HG03342 (cell line): ENCODE measurements at regions not wholly inside any gene's neighbourhood (a gene's known extent, or its start where the extent isn't known, plus 50 kb on each side); places are given as distances from the start of the nearest gene placed in this dataset.
A peak's percentile ranks its signal among the peaks of the same experiment; 100 is the strongest.

Experiments used
- ATAC-seq: cut with Tn5 transposase; IDR thresholded peaks from one replicate; pipeline ENCODE4 v1.9.1; 2021; ENCODE audit warnings: mild to moderate bottlenecking, moderate library complexity; ENCODE audit not compliant: unreplicated experiment

GRCh38 chr13:95494082-95494681 is 58.3 kb upstream of the CLDN10 start:
- ATAC-seq, result peak; percentile 68

GRCh38 chr13:95496485-95496884 is 56.0 kb upstream of the CLDN10 start:
- no peak for ATAC-seq

- ATAC-seq, result no peak
Measured at GRCh38 chr13:95497381-95497807, 55.1 kb upstream of the CLDN10 start.

DNA sequence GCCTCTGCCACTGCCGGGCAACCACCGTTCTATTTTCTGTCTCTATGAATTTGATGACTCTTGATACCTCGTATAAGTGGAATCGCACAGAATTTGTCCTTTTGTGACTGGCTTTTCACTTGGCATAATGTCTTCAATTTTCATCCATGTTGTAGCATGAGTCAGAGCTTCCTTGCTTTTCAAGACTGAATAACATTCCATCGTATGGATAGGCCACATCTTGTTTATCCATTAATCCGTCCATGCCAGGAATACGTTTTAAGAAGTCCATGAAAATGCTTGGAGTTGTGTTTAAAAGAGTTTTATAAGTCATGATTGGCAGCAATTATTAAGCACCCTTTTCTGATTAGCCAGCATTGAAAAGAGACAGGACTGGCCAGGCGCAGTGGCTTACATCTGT is 53.6 kb upstream of the CLDN10 start:
- no peak for ATAC-seq

DNA sequence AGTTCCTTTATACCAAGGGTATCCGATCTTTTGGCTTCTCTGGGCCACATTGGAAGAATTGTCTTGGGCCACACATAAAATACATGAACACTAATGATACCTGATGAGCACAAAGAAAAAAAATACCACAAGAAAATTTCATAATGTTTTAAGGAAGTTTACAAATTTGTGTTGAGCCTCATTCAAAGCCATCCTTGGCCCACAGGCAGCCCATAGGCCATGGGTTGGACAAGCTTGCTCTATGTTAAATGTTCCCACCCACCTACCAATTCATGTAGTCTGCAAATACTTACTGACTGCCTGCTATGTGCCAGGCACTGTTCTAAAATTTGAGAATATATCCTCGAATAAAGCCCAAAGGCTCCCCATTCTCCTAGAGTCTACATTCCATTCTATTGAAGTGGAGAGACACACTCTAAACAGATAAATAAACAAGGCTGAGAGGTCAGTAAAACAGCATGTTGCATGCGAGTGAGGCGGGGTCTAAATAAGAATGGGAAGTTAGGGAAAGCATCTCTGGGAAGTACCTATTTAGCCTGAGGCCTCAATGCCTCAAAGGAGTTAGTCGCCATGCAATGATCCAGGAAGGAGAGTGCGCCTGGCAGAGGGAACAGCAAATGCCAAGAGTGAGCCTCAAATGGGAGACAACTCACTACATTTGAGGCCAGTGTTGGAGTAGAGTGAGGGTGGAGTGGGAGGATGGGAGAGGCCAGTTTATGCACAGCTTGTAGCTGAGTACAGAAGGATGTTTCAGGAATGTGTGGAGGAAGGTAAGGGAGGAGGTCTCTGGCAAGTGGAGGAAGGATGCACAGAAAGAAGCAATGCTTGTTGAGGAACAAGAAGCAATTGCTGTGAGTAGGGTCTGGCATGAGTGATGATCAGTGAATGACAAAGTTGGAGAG is 52.5 kb upstream of the CLDN10 start:
- ATAC-seq, result no peak

- ATAC-seq, result no peak
Measured at GRCh38 chr13:95502216-95502615, 50.3 kb upstream of the CLDN10 start.
